T-helper 17 cell (primary cell): ENCODE measurements at regions not wholly inside any gene's neighbourhood (a gene's known extent, or its start where the extent isn't known, plus 50 kb on each side); places are given as distances from the start of the nearest gene placed in this dataset.

ENCODE experiments used
- ATAC-seq: fragments of 150-1000 bp; cut with Tn5 transposase; 2 replicates; pipeline ENCODE4 v1.10.0; 2021; ENCODE audit warnings: mild to moderate bottlenecking, moderate library complexity
- DNase-seq, 3 donors: peaks; one replicate each; pipeline versions ENCODE4 v3.0.0 to v3.0.0-alpha.2; 2020 to 2021
- H3K9me3 ChIP-seq: one replicate; pipeline ENCODE4 v1.7.0; 2013; ENCODE audit warnings: low read length, mild to moderate bottlenecking; ENCODE audit not compliant: control insufficient read depth, poor library complexity, severe bottlenecking
- H3K27ac Mint-ChIP-seq: one replicate; pipeline ENCODE4 v1.8.0; 2022; ENCODE audit warnings: mild to moderate bottlenecking, moderate library complexity, mixed read lengths
- H3K27me3 Mint-ChIP-seq: one replicate; pipeline ENCODE4 v1.8.0; 2022; ENCODE audit warnings: mixed read lengths
- H3K36me3 Mint-ChIP-seq: one replicate; pipeline ENCODE4 v1.8.0; 2022; ENCODE audit warnings: low read depth, mixed read lengths
- H3K4me1 Mint-ChIP-seq: one replicate; pipeline ENCODE4 v1.8.0; 2022; ENCODE audit warnings: mild to moderate bottlenecking, mixed read lengths
- H3K4me3 Mint-ChIP-seq: one replicate; pipeline ENCODE4 v1.8.0; 2022; ENCODE audit warnings: mild to moderate bottlenecking, moderate library complexity, mixed read lengths

- no peaks in the 10 kb centered on the region for H3K27me3 Mint-ChIP-seq
- no peak overlapping the region for H3K4me3 Mint-ChIP-seq
- H3K9me3 ChIP-seq, result no peaks in the 10 kb centered on the region
- H3K27ac Mint-ChIP-seq, result no peak overlapping the region
- no peaks in the 10 kb centered on the region for H3K4me1 Mint-ChIP-seq
- no peak for DNase-seq
- no peaks in the 10 kb centered on the region for H3K36me3 Mint-ChIP-seq
- no peak for ATAC-seq
Measured at GRCh38 chr16:73697336-73697735, 599.3 kb upstream of the PSMD7 start.

- Mint-ChIP-seq H3K4me1 (no peaks in the 10 kb centered on the region), H3K36me3 (no peaks in the 10 kb centered on the region), H3K27me3 (no peaks in the 10 kb centered on the region), H3K4me3 (no peak overlapping the region), H3K27ac (no peak overlapping the region)
- DNase-seq (no peak), ATAC-seq (no peak)
- H3K9me3 ChIP-seq, result no peaks in the 10 kb centered on the region
Measured at GRCh38 chr16:73692861-73693260, 603.8 kb upstream of the PSMD7 start.

- Mint-ChIP-seq H3K4me3 (no peak overlapping the region), H3K27ac (no peak overlapping the region), H3K27me3 (no peaks in the 10 kb centered on the region), H3K36me3 (no peaks in the 10 kb centered on the region), H3K4me1 (no peaks in the 10 kb centered on the region)
- DNase-seq (no peak), ATAC-seq (no peak)
- no peaks in the 10 kb centered on the region for H3K9me3 ChIP-seq
Measured at GRCh38 chr16:73683804-73684203, 612.8 kb upstream of the PSMD7 start.

- DNase-seq (no peak), ATAC-seq (no peak)
- Mint-ChIP-seq H3K36me3 (no peaks in the 10 kb centered on the region), H3K27ac (no peak overlapping the region), H3K27me3 (no peaks in the 10 kb centered on the region), H3K4me3 (no peak overlapping the region), H3K4me1 (no peaks in the 10 kb centered on the region)
- H3K9me3 ChIP-seq, result no peaks in the 10 kb centered on the region
Measured at GRCh38 chr16:73672135-73672534, 624.2 kb upstream of the ZFHX3 start.

DNA sequence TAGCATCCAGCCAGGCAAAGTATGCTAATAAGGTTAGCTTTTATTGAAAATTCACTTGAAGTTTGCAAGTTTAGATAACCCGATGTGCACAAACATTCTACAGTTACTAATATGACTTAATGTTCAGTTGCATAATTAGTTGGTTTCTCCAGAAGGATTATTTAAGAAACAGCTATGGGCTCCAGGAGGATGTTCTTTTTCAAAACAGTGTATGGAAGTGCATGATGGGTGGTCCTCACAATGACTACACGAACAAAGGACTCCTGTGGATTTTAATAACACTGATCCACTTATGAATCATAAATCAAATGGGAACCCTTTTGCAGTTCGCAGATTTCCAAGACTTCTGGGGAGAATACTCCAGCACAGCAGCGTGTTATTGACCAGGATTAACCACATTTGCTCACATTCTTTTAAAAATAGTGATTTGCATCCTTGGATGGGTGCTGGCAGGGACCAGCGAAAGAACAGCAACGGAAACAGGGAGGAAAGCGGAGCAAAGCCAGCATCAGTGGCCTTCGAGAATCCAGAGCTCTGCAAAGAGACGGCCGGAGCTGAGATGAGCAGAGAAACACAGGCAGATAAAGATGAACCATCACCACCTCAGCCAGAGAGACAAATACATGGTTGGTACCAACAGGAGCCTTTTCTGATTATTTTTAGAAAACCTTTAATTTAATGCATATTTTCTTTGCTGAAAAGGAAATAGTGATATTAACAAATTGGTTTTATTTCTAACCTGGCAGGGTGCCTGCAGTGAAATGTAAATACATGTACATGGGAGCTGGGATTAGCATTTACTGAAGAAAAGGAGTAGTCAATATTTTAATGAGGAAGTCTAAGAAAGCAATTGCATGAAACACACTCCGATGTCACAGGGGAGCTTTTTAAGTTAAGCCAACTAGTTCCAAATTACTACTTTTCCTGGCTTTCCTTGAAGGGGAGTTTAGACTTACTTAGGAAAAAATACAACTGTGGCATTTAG lies 623.2 kb upstream of the ZFHX3 start:
- no peaks in the 10 kb centered on the region for H3K9me3 ChIP-seq
- no peaks in the 10 kb centered on the region for H3K27me3 Mint-ChIP-seq
- H3K4me3 Mint-ChIP-seq, result no peak overlapping the region
- ATAC-seq, result no peak
- no peak for DNase-seq
- no peak overlapping the region for H3K27ac Mint-ChIP-seq
- no peaks in the 10 kb centered on the region for H3K4me1 Mint-ChIP-seq
- H3K36me3 Mint-ChIP-seq, result no peaks in the 10 kb centered on the region

DNA sequence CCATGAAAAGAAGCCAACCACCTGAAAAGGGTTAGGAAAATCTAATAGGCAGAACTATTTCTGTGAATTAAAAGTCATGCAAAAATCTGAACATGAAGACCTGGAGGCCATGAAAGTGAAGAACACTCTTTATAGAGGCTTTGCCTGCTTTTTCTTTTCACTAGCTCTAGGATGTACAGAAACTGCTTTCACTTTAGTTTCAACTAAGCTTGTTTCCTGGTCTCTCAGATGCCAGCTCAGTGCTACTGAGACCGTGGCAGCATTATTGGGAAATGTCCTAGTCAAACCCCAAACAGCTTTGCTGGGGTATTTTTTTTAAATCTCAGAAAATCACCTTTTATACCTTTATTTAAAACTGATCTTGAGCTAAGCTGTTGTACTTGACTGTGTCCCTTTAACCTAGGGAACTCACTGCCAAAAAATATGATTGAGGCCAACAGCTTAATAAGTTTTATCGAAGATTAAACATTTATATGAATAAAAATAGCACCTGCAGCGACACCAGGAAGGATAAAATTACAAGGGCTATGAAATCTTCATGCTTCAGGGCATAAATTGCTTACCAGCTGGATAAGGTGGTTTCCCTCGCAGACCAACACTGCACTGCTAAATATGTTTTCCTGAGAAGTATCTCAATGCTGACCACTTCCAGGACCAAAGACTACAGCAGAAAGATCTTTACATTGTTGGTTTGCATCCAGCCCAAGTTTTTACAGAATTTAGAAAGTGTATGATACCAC lies 621.8 kb upstream of the ZFHX3 start:
- H3K9me3 ChIP-seq, result no peaks in the 10 kb centered on the region
- H3K27me3 Mint-ChIP-seq, result no peaks in the 10 kb centered on the region
- DNase-seq (no peak), ATAC-seq (no peak)
- H3K27ac Mint-ChIP-seq, result no peak overlapping the region
- H3K4me3 Mint-ChIP-seq, result no peak overlapping the region
- no peaks in the 10 kb centered on the region for H3K4me1 Mint-ChIP-seq
- no peaks in the 10 kb centered on the region for H3K36me3 Mint-ChIP-seq

DNA sequence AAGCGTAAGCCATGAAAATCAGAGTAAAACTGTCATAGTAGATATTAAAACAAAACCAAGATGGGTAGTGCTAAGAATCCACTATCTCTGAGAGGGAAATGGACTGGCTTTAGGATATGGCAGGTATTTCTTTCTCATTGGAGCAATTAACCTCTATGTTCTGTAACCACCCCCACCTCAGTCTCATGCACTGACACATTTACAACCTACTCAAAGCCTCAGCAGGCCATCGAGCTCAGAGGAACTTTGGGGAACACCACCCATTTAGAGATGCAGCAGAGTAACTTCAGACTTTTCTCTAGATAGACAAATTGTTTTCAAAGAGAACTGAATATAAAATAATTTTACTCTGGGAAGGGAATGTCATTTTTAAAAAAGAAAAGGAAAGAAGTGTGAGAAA lies 615.8 kb upstream of the ZFHX3 start:
- peaks cover 2% of the 10 kb centered on the region for H3K9me3 ChIP-seq
- H3K27ac Mint-ChIP-seq, result no peak overlapping the region
- H3K36me3 Mint-ChIP-seq, result no peaks in the 10 kb centered on the region
- no peak for ATAC-seq
- H3K4me1 Mint-ChIP-seq, result no peaks in the 10 kb centered on the region
- no peaks in the 10 kb centered on the region for H3K27me3 Mint-ChIP-seq
- H3K4me3 Mint-ChIP-seq, result no peak overlapping the region
- DNase-seq, result no peak

DNA sequence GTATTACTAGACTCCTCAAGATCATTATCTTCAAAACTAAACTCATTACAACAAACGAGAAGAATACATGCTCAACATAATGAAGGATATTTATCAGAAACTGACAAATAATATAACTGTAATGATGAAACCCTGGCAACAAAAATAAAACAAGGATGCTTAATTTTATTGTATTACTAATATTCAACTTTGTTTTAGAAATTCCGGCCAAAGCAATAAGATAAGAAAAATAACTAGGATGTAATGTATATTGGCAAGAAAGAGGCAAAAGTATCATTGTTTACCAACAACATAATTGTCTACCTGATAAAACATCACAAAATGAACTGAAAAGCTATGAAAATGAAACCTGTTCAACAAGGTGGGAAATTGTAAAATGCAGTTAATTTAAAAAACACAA lies 588.3 kb upstream of the ZFHX3 start:
- ATAC-seq (no peak), DNase-seq (no peak)
- no peaks in the 10 kb centered on the region for H3K9me3 ChIP-seq
- Mint-ChIP-seq H3K36me3 (no peaks in the 10 kb centered on the region), H3K4me3 (no peak overlapping the region), H3K27ac (no peak overlapping the region), H3K27me3 (no peaks in the 10 kb centered on the region), H3K4me1 (no peaks in the 10 kb centered on the region)

DNA sequence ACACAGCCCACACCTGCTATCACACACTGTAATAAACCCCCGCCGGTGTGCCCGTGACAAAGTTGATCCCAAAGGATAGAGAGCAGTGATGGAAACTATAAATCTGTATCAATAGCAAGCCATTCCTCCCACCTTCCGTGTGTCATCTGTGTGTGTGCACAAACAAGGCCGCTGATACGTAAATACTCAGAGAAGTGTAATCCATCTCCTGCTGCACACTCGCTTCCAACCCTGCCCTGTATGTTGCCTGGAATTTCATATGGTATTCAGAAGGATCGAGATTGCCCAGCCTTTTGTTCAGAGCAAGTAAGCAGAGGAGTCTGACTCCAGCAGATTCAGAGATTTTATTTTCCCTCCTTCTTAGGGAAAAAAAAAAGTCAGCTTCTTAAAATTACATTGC lies 581.1 kb upstream of the ZFHX3 start:
- no peak overlapping the region for H3K4me3 Mint-ChIP-seq
- H3K27me3 Mint-ChIP-seq, result no peaks in the 10 kb centered on the region

DNA sequence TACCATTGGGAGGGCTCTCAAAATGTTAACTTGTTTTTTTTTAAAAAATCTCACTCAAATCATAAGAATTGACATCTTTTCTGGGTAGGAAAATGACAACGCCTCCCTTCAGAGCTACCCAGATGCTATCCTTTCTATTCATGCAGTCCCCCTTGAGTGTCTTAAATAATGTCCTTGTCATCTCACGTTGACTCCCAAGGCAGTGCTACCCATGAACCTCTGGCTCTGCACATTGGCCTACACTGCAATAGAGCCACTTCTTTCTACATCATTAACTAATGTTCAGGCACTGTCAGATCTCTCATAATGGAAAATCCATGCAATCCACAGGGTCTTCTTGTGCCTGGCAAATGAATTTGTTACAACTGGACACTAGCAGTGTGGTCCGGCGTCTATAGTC lies 569.8 kb upstream of the ZFHX3 start:
- DNase-seq, result no peak
- ATAC-seq, result no peak
- no peaks in the 10 kb centered on the region for H3K9me3 ChIP-seq
- H3K27ac Mint-ChIP-seq, result no peak overlapping the region
- H3K36me3 Mint-ChIP-seq, result no peaks in the 10 kb centered on the region
- H3K27me3 Mint-ChIP-seq, result peaks cover 7% of the 10 kb centered on the region
- no peaks in the 10 kb centered on the region for H3K4me1 Mint-ChIP-seq
- no peak overlapping the region for H3K4me3 Mint-ChIP-seq

More for the DNA sequence above, 581.1 kb upstream of the ZFHX3 start:
- no peaks in the 10 kb centered on the region for H3K4me1 Mint-ChIP-seq
- no peaks in the 10 kb centered on the region for H3K36me3 Mint-ChIP-seq
- DNase-seq (no peak), ATAC-seq (no peak)
- H3K27ac Mint-ChIP-seq, result no peak overlapping the region
- no peaks in the 10 kb centered on the region for H3K9me3 ChIP-seq

DNA sequence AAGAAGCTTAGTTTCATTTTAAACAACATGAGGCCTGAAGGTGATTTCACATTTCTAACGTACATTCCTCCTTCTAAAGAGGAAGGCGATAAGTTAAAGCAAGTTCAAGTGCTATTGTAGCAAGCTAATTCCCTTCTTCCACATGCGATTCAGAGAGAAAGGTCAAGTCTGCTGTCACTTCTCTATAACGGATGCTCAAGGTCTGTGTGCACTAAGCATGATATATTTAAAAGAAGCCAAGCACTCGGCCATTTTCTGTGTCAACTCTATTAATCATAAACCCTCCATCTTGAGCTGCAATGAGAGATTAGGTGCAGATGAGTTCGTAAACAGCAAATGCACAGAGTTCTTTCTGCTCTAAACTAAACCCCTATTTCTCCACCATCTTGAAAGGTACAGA lies 568.8 kb upstream of the ZFHX3 start:
- H3K36me3 Mint-ChIP-seq, result no peaks in the 10 kb centered on the region
- H3K27me3 Mint-ChIP-seq, result peaks cover 7% of the 10 kb centered on the region
- no peaks in the 10 kb centered on the region for H3K4me1 Mint-ChIP-seq
- no peak overlapping the region for H3K4me3 Mint-ChIP-seq
- DNase-seq, result no peak
- H3K27ac Mint-ChIP-seq, result no peak overlapping the region
- H3K9me3 ChIP-seq, result no peaks in the 10 kb centered on the region
- ATAC-seq, result no peak

DNA sequence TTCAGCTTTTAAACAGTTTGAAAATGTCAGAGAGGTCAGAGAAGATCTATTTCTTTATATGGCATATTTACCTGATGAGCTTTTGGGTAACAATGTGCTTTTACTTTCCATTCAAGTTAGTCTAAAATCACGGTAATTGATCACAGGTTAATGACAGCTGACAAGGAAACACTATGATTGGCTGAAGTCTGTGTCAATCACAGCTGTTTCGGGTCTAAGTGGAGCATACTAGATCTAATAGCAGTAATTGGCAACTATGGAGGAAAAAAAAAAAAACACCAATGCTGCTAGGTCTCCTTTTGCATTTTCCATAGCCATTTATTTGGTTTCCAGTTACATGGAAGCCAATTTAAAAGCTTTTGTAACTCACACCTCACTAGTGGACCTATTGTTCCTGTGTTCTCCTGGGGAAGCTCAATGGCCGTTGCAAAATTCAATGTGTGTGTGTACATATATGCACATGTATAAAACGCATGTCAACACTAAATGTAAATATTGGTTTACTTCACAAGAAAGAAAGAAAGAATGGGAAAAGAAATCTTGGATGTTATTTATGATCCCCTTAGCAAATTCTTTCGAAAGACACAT lies 568.3 kb upstream of the ZFHX3 start:
- no peaks in the 10 kb centered on the region for H3K36me3 Mint-ChIP-seq
- H3K4me3 Mint-ChIP-seq, result no peak overlapping the region
- no peak overlapping the region for H3K27ac Mint-ChIP-seq
- peaks cover 7% of the 10 kb centered on the region for H3K27me3 Mint-ChIP-seq
- ATAC-seq, result no peak
- H3K9me3 ChIP-seq, result no peaks in the 10 kb centered on the region
- no peaks in the 10 kb centered on the region for H3K4me1 Mint-ChIP-seq
- no peak for DNase-seq

GRCh38 chr16:73615071-73615940 lies 567.4 kb upstream of the ZFHX3 start:
- Mint-ChIP-seq H3K36me3 (no peaks in the 10 kb centered on the region), H3K4me1 (no peaks in the 10 kb centered on the region), H3K4me3 (no peak overlapping the region), H3K27me3 (peaks cover 13% of the 10 kb centered on the region), H3K27ac (no peak overlapping the region)
- ATAC-seq (no peak), DNase-seq (no peak)
- no peaks in the 10 kb centered on the region for H3K9me3 ChIP-seq
